CD4-positive, alpha-beta T cell (primary cell): ENCODE measurements at regions not wholly inside any gene's neighbourhood (a gene's known extent, or its start where the extent isn't known, plus 50 kb on each side); places are given as distances from the start of the nearest gene placed in this dataset.

Experiments
- ATAC-seq: fragments of 200-7000 bp; cut with Tn5 transposase; one replicate; pipeline ENCODE4 v1.10.0; 2022; ENCODE audit warnings: mild to moderate bottlenecking; ENCODE audit not compliant: poor library complexity
- CTCF ChIA-PET: fragments of 350-600 bp; sonication (Branson Sonifier 250); formaldehyde crosslinking; loops from one replicate; lab custom pipeline; 2021; ENCODE audit warnings: antibody characterized with exemption, inconsistent platforms; lab: Charles Lee
- POLR2A ChIA-PET: fragments of 350-600 bp; sonication (Branson Sonifier 250); formaldehyde crosslinking; loops from one replicate; lab custom pipeline; 2021; ENCODE audit warnings: antibody characterized with exemption, inconsistent platforms; lab: Charles Lee
- DNase-seq, 14 experiments: peaks; one replicate each; pipeline ENCODE4 v3.0.0-alpha.2; 2013 to 2020; ENCODE audit warnings: mixed read lengths in 2 of 14
- H3K27ac ChIP-seq, 2 donors: one replicate each; pipeline versions ENCODE4 v1.5.1 to v1.7.0; 2013; ENCODE audit warnings: low read length in 2 of 2, low read depth in 1 of 2, mild to moderate bottlenecking in 1 of 2
- H3K27me3 ChIP-seq, 2 experiments: 1 replicate in 1 of 2; 2 replicates in 1 of 2; pipeline versions ENCODE4 v1.6.1 to v1.7.0; 2013; ENCODE audit warnings: low read length in 2 of 2, control low read depth in 1 of 2, mild to moderate bottlenecking in 1 of 2, moderate library complexity in 1 of 2; ENCODE audit not compliant: insufficient read depth in 2 of 2, control insufficient read depth in 1 of 2
- H3K36me3 ChIP-seq: one replicate; pipeline ENCODE4 v1.6.1; 2013; ENCODE audit warnings: low read length, control low read depth; ENCODE audit not compliant: insufficient read depth
- H3K4me1 ChIP-seq: one replicate; pipeline ENCODE4 v1.6.1; 2013; ENCODE audit warnings: low read length, control low read depth; ENCODE audit not compliant: insufficient read depth
- H3K4me3 ChIP-seq: one replicate; pipeline ENCODE4 v1.5.1; 2013; ENCODE audit warnings: mild to moderate bottlenecking, low read length, moderate library complexity
- H3K9me3 ChIP-seq, 2 experiments: 1 replicate in 1 of 2; 2 replicates in 1 of 2; pipeline versions ENCODE4 v1.6.1 to v1.7.0; 2013; ENCODE audit warnings: low read length in 2 of 2, mild to moderate bottlenecking in 2 of 2, control low read depth in 1 of 2, moderate library complexity in 1 of 2; ENCODE audit not compliant: control insufficient read depth in 1 of 2, insufficient read depth in 1 of 2
- H3K27ac Mint-ChIP-seq: one replicate; pipeline ENCODE4 v1.8.0; 2020; ENCODE audit warnings: mixed read lengths
- H3K27me3 Mint-ChIP-seq: one replicate; pipeline ENCODE4 v1.8.0; 2021; ENCODE audit warnings: mixed read lengths
- H3K36me3 Mint-ChIP-seq: one replicate; pipeline ENCODE4 v1.8.0; 2021; ENCODE audit warnings: low read depth, mixed read lengths
- H3K4me1 Mint-ChIP-seq: one replicate; pipeline ENCODE4 v1.8.0; 2021; ENCODE audit warnings: low read depth, mixed read lengths
- H3K4me3 Mint-ChIP-seq: one replicate; pipeline ENCODE4 v1.8.0; 2020; ENCODE audit warnings: mild to moderate bottlenecking, mixed read lengths
- H3K9me3 Mint-ChIP-seq: one replicate; pipeline ENCODE4 v1.8.0; 2020; ENCODE audit warnings: mixed read lengths
- CTCF ChIP-seq: fragments of 200-600 bp; IDR thresholded peaks from one replicate; pipeline ENCODE4 v1.8.0; 2022; ENCODE audit warnings: antibody characterized with exemption, mild to moderate bottlenecking
- intact Hi-C, 2 experiments: fragments of 100-400 bp; cut with DNase I in 1 of 2; cut with micrococcal nuclease in 1 of 2; formaldehyde crosslinking; loops; one replicate each; pipeline versions ENCODE4 v1.15.1 to v1.9.0; 2023 to 2025; cut with DNase I, micrococcal nuclease

DNA sequence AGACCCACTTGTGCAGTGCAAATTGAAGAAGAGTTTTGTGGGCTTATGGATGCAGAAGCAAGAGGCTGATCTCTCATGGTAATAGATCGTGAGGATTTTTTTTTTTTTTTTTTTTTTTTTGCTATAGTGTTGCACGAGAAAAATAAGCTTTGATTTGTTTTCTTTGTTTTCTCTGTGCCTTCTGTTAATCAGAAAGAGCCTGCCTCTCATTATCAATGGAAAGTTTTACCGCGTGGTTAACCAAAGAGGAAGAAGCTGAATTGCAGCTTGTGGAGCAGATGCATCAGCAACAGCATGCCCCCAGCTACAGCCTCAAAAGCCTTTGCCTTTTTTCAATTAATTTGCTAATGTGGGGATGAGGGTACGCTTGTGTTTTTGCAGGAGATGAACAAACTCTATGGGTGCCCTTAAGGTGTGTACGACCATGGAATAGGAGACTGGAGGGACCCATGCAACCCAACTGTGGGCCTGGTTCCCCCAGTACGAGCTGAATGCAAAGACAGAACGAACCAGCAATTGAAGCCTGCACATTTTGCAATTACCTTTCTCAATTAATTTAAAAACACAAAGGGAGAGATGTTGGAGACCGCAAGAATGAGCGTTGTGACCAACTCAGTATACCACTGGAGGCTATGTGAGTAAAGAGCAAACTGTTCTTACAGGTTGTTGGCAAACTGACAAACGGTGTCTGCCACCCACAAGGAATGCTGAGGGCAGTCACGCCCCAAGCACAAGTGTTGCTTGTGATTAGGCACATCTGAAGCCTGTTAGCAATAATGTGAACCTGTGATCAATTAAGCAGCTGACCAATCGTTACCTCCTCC, 58.6 kb upstream of the SPRY2 start:
- Mint-ChIP-seq H3K27me3 (no peaks in the 10 kb centered on the region), H3K27ac (no peak overlapping the region), H3K4me3 (peak overlapping the region; percentile 53), H3K36me3 (no peaks in the 10 kb centered on the region), H3K4me1 (peaks cover 45% of the 10 kb centered on the region), H3K9me3 (peaks cover 7% of the 10 kb centered on the region)
- Histone ChIP-seq H3K27ac (no peak overlapping the region), H3K9me3 (no peaks in the 10 kb centered on the region), H3K4me3 (no peak overlapping the region), H3K27me3 (no peaks in the 10 kb centered on the region), H3K4me1 (peaks cover 3% of the 10 kb centered on the region), H3K36me3 (no peaks in the 10 kb centered on the region)
- TF ChIP-seq CTCF = no peak
- DNase-seq = peak in 2 of 14 experiments; percentile 4 to 17
- ATAC-seq = no peak
- ChIA-PET CTCF (no interaction called here), POLR2A (no interaction called here)
- intact Hi-C loops = no loop called here
